Activated CD4-positive, CD25-positive, alpha-beta regulatory T cell treated with anti-CD3 and anti-CD28 coated beads, Interleukin-2, amount 50 U/mL, for 72 hours (primary cell): ENCODE measurements at regions not wholly inside any gene's neighbourhood (a gene's known extent, or its start where the extent isn't known, plus 50 kb on each side); places are given as distances from the start of the nearest gene placed in this dataset.
"Not testable (repeated sequence)": the region's sequence is repeated elsewhere in the genome, so short reads cannot be mapped to it uniquely, and the experiment has no call there.

Experiments
- DNase-seq: peaks from one replicate; pipeline ENCODE4 v3.0.0; 2021

DNA sequence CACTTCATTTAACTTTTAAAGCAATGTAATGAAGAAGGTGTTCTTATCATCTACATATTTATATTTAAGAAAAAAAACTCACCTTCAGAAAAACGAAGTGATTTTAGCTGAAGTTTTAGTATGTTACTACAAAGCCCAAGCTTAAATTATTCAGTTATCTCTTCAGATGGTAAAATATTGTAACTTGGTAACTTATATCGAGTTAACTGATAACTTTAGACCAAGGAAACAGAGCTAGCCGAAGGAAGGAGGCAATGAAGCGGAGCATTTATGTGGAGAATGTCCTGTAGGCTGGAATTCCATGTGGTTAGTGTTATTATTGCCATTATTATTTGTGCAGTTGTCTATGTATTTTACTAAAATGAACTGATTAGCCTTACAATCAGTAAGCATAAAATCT is 1102.1 kb upstream of the LCORL start:
- no peak for DNase-seq

GRCh38 chr4:19119904-19120560 is 1098.5 kb upstream of the LCORL start:
- no peak for DNase-seq

- no peak for DNase-seq
These were observed 1095.5 kb upstream of the LCORL start for GRCh38 chr4:19117022-19117421.

GRCh38 chr4:19104176-19104575 is 1082.6 kb upstream of the LCORL start:
- DNase-seq, result no peak

GRCh38 chr4:19095491-19096046 is 1074.0 kb upstream of the LCORL start:
- DNase-seq, result no peak

DNA sequence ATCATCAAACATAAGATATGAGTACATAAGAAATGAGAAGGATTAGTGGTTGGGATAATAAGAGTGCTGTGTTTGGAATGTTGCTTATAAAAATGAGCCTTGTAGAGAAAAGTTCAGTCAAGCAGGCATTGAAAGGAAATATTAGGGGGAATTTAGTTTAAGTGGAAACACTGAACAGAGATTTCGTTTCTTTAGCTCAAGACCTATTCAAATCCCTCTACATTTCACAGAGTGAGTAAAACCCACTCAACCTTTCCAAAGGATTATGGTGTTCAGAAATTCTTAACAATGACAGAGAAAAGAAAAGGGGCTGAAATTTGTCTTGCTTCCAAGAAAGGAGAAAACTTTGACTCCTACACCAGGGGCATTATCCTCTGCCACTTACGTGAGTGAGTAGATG is 1072.4 kb upstream of the LCORL start:
- no peak for DNase-seq

GRCh38 chr4:19092797-19093196 is 1071.2 kb upstream of the LCORL start:
- no peak for DNase-seq

DNA sequence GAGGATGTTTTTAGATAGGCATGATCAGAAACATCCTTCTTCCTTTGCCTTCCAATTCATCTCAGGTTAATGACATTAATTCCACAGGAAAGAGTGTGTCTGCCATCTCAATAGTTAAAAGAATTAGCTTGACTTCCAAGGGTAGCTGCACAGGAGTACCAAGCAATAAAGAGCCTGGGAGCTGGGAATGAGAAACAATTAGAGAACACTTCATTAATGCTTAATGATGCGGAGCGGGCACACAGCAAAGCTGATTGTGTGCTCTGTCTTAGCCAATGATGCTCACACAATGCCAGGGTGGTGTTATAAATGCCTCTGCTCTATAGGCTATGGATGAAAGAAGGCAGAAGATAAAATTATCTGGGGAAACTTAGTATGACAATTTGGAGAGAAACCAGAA is 1052.5 kb upstream of the LCORL start:
- DNase-seq, result no peak

GRCh38 chr4:19063662-19064061 is 1042.1 kb upstream of the LCORL start:
- no peak for DNase-seq

DNA sequence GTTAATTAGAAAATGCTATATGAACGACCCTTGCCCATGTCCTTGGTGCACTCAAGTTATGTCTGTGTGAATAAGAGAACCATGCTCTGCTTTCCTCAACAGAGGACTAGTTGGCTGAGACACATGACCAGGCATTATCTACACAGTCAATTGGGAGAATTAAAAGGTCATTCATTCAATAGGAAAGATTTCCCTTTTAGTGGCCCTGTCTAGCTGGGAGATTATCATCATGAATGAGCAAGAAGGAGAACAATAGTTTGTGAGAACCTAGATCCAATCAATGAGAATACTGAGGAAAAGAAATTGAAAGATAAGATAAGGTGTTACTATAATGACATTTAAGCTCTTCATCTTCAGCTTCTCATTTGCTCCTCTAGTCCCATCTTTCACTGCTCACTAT is 1033.4 kb upstream of the LCORL start:
- DNase-seq, result no peak

GRCh38 chr4:19051831-19052230 is 1030.3 kb upstream of the LCORL start:
- no peak for DNase-seq

GRCh38 chr4:19047279-19047880 is 1025.8 kb upstream of the LCORL start:
- DNase-seq, result no peak

DNA sequence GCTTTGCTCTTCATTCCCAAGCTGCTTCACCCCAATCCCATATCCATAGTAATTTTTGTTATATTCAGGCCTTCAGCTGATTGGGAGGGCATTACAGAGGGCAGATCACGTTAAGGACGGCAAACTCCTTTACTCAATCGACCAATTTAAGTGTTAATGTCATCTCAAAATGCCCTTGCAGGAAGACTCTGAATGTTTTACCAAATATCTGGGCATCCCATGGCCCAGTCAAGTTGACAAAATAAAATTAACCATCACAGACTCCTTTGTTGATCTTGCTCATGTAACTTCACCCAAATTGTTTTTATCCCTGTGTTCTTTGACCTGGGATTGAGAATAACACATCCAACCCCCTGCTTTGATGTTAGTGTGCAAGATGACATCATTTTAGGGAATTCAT is 1018.3 kb upstream of the LCORL start:
- DNase-seq, result no peak

DNA sequence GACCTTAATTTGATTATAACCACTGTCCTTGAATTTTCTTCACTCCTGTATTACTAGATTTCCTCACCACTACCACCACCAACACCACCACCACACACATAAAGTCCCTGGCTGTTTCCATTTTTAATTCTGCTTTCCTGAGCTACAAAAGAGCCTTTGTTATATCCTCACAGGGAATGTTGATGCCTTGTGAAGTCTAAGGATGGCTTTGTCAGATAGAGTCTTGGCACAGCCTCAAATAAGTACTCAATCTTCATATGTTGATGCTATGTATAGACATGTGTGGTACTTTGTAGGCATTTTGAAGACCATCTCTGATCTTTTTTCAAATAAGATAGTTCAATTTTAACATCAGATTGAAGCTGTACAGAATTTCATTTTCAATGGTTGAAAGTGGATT is 1016.7 kb upstream of the LCORL start:
- DNase-seq, result no peak

DNA sequence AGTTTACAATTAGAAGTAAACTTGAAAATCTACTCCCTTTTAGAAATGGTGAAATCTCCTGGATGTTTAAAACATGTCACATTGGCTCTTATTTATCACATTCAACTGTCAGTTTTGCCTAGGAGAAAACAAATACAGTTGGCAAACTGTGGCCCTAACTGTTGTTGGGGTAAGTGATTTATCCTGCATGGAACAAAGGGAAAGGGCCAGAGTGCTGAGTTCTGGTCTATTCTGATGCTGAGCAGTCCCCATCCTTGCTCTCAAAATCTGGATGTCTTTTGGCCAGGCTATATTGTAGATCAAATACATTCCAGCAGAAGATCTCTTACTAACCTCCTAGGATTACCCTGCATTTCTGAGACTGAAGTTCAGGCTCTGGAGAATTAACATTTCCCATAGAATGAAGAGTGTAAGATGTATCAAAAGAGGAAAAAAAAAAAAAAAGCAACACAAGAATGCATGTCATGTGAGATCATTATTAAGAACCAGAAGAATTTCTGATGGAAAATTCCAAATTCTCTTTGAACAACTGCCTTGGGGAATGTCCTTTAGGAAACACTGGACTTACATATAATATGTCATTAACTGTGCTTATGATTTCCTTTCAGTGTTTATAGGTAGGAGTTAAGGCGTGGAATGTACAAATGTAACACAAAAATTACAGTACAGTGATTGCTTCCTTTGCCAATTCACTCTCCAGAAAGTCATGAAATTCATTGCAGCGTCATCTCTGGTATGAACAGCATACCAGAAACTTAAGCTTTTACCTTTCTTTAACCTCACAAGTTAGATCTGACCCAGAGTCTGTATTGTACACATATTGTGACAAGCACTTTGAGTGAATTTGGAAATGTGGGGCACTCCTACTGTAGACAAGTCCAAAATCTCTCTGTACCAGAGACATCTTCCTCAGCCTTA is 1012.5 kb upstream of the LCORL start:
- no peak for DNase-seq

DNA sequence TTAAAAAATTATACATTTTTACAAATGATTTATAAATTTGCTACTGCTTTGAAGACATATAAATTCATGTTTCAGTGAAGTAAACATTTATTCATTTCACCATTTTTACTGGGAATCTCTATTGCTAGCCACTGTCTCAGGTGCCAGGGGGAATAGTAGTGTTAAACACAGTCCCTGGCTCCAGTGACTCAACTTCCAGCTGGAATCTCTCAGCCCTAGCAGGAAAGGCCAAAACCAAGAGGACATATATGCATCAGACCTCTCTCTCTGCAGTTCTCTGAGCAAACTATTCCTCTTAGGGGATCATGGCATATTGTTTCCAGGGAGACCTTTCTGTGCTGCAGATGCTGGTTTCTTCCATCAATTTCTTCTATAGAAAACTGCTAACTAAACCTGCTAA is 1009.0 kb upstream of the LCORL start:
- no peak for DNase-seq

- DNase-seq, result no peak
These were observed 1008.5 kb upstream of the LCORL start for GRCh38 chr4:19030048-19030447.

DNA sequence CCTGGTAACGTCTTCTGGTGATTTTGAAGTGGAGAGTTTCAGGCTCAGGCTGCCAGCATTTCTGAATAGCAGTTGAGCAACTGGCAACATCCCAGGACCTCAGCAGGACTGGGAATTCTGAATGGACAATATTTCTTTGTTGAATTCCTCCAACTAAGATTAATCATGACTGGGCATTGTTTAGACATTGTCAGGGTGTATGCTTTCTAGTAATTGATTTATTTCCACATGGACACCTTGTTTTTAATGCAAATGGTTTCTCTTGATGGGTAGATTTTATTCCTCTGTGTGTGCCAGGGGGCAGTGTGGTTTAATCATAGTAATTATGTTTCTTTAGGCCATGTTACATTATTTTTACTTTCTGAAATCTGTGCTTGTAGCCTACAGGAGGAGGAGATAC is 1004.7 kb upstream of the LCORL start:
- DNase-seq, result no peak

DNA sequence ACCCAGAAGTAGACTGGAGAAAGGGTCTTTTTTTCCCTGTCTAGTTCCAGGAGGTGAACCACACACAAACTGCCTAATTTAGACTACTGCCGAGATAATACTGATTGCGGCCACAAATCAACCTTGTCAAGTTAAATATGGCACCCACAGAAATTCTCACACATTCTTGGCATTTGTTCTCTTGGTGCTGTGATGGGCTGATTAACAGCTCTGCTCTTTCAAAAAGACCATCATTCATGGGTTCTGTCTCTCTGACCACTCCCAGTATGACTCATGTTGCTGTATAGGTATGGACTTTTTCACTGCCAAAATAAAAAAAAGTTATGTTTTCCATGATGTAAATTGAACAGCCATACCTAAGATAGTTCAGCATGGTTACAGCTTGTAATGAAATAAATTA is 1003.5 kb upstream of the LCORL start:
- no peak for DNase-seq

GRCh38 chr4:19024047-19024446 is 1002.5 kb upstream of the LCORL start:
- DNase-seq, result no peak

GRCh38 chr4:19021617-19022016 is 1000.1 kb upstream of the LCORL start:
- no peak for DNase-seq

DNA sequence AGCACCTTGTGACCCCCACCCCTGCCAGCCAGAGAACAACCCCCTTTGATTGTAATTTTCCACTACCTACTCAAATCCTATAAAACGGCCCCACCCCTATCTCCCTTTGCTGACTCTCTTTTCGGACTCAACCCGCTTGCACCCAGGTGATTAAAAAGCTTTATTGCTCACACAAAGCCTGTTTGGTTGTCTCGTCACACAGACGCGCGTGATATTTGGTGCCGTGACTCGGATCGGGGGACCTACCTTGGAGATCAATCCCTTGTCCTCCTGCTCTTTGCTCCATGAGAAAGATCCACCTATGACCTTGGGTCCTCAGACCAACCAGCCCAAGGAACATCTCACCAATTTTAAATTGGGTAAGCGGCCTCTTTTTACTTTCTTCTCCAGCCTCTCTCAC is 995.0 kb upstream of the LCORL start:
- DNase-seq, result not testable (repeated sequence)

DNA sequence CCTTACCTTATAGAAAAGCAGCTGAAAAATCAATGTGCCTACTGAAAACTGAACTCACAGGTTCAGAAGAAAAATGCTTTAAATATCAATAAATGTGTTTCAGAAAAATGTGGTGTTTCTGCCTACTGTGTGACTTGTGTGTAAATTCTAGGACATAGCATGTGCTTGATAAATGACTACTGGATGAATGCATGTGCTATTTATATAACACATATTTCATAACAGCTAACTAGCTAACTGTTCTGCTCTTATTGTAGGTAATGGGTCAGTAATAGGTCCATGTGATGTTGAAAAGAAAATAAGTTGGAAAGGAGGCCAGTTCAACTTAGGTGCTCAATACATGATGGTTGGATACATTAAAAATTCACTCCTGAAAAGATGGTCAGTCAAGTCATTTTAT is 993.0 kb upstream of the LCORL start:
- DNase-seq, result no peak

- DNase-seq, result no peak
These were observed 989.2 kb upstream of the LCORL start for GRCh38 chr4:19010761-19011160.
